NCI-H526 treated with DMSO at 0.1 percent for 48 hours (cell line): ENCODE measurements at regions not wholly inside any gene's neighbourhood (a gene's known extent, or its start where the extent isn't known, plus 50 kb on each side); places are given as distances from the start of the nearest gene placed in this dataset.
"Not testable (repeated sequence)": the region's sequence is repeated elsewhere in the genome, so short reads cannot be mapped to it uniquely, and the experiment has no call there.

Experiments used
- DNase-seq: peaks from one replicate; lab custom pipeline; 2025; lab: John Stamatoyannopoulos, UW

- DNase-seq: no peak
Measured at GRCh38 chr21:27070861-27071670, 104.2 kb upstream of the ADAMTS5 start.

GRCh38 chr21:27068811-27069210, 101.9 kb upstream of the ADAMTS5 start:
- no peak for DNase-seq

- no peak for DNase-seq
Measured at GRCh38 chr21:27067226-27067625, 100.3 kb upstream of the ADAMTS5 start.

GRCh38 chr21:27062443-27062842, 95.6 kb upstream of the ADAMTS5 start:
- DNase-seq: no peak

GRCh38 chr21:27061770-27062169, 94.9 kb upstream of the ADAMTS5 start:
- DNase-seq: no peak

- DNase-seq: no peak
Measured at GRCh38 chr21:27060190-27060589, 93.3 kb upstream of the ADAMTS5 start.

GRCh38 chr21:27058673-27059605, 92.1 kb upstream of the ADAMTS5 start:
- no peak for DNase-seq

- no peak for DNase-seq
Measured at GRCh38 chr21:27057997-27058396, 91.1 kb upstream of the ADAMTS5 start.

- DNase-seq: no peak
Measured at GRCh38 chr21:27047658-27048314, 80.9 kb upstream of the ADAMTS5 start.

- DNase-seq: no peak
Measured at GRCh38 chr21:27047283-27047657, 80.4 kb upstream of the ADAMTS5 start.

- no peak for DNase-seq
Measured at GRCh38 chr21:27045281-27045985, 78.5 kb upstream of the ADAMTS5 start.

- DNase-seq: no peak
Measured at GRCh38 chr21:27043377-27043776, 76.5 kb upstream of the ADAMTS5 start.

- DNase-seq: no peak
Measured at GRCh38 chr21:27040738-27041469, 74.0 kb upstream of the ADAMTS5 start.

GRCh38 chr21:27036736-27037301, 69.9 kb upstream of the ADAMTS5 start:
- no peak for DNase-seq

GRCh38 chr21:27035791-27036190, 68.9 kb upstream of the ADAMTS5 start:
- no peak for DNase-seq

GRCh38 chr21:27034796-27035195, 67.9 kb upstream of the ADAMTS5 start:
- no peak for DNase-seq

GRCh38 chr21:27033471-27033870, 66.6 kb upstream of the ADAMTS5 start:
- DNase-seq: no peak

GRCh38 chr21:27026501-27026900, 59.6 kb upstream of the ADAMTS5 start:
- DNase-seq: no peak

- DNase-seq: not testable (repeated sequence)
Measured at GRCh38 chr21:27025708-27026107, 58.8 kb upstream of the ADAMTS5 start.

GRCh38 chr21:27024971-27025370, 58.1 kb upstream of the ADAMTS5 start:
- DNase-seq: no peak

GRCh38 chr21:27024301-27024700, 57.4 kb upstream of the ADAMTS5 start:
- no peak for DNase-seq
